Progenitor cell of endocrine pancreas (in vitro differentiated cells): ENCODE measurements at regions not wholly inside any gene's neighbourhood (a gene's known extent, or its start where the extent isn't known, plus 50 kb on each side); places are given as distances from the start of the nearest gene placed in this dataset.

Experiments
- DNase-seq: peaks from one replicate; pipeline ENCODE4 v3.0.0; 2021; ENCODE audit warnings: low spot score; ENCODE audit not compliant: unreplicated experiment
- H3K27ac Mint-ChIP-seq: 2 replicates; pipeline ENCODE4 v1.8.0; 2021; ENCODE audit warnings: mild to moderate bottlenecking, moderate library complexity, mixed read lengths
- H3K27me3 Mint-ChIP-seq: 2 replicates; pipeline ENCODE4 v1.8.0; 2021; ENCODE audit warnings: mixed read lengths
- H3K36me3 Mint-ChIP-seq: 2 replicates; pipeline ENCODE4 v1.8.0; 2022; ENCODE audit warnings: mixed read lengths; ENCODE audit not compliant: insufficient read depth
- H3K4me1 Mint-ChIP-seq: 2 replicates; pipeline ENCODE4 v1.8.0; 2021; ENCODE audit warnings: low read depth, mixed read lengths
- H3K4me3 Mint-ChIP-seq: 2 replicates; pipeline ENCODE4 v1.8.0; 2021; ENCODE audit warnings: low read depth, mild to moderate bottlenecking, moderate library complexity, mixed read lengths
- H3K9me3 Mint-ChIP-seq: 2 replicates; pipeline ENCODE4 v1.8.0; 2021; ENCODE audit warnings: low read depth, mixed read lengths
- CTCF ChIP-seq: fragments of 200-600 bp; sonication (generic); IDR thresholded peaks from one replicate; pipeline ENCODE4 v1.5.0; 2021; ENCODE audit warnings: antibody characterized with exemption, mild to moderate bottlenecking; ENCODE audit not compliant: unreplicated experiment

GRCh38 chr10:56551037-56551436, 190.0 kb upstream of the ZWINT start:
- Mint-ChIP-seq H3K4me1 (no peaks in the 10 kb centered on the region), H3K27me3 (no peaks in the 10 kb centered on the region), H3K27ac (no peak overlapping the region), H3K36me3 (no peaks in the 10 kb centered on the region), H3K4me3 (no peak overlapping the region), H3K9me3 (no peaks in the 10 kb centered on the region)
- no peak for DNase-seq
- TF ChIP-seq CTCF = no peak

GRCh38 chr10:56547163-56547562, 186.1 kb upstream of the ZWINT start:
- no peaks in the 10 kb centered on the region for H3K27me3 Mint-ChIP-seq
- no peak for DNase-seq
- H3K4me3 Mint-ChIP-seq = no peak overlapping the region
- H3K36me3 Mint-ChIP-seq = no peaks in the 10 kb centered on the region
- H3K9me3 Mint-ChIP-seq = no peaks in the 10 kb centered on the region
- no peak overlapping the region for H3K27ac Mint-ChIP-seq
- TF ChIP-seq CTCF = no peak
- H3K4me1 Mint-ChIP-seq = no peaks in the 10 kb centered on the region

DNA sequence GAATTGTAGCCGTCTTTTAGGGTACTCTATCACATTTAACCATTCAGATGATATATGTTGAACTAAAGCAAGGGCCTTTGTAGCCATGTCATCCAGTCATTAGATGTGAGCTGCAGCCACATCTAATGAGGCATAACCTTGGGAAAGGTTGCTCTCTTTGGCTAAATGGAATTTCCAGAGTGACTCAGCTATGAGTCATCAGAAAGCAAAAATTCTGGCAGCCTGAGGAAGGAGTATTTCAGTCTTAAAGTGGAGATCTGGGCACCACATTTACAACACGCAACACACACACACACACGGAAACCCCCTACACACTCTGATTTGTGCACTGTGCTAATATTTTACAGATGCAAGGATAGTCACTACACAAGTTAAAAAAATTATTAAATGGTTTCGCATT, 176.9 kb upstream of the ZWINT start:
- Mint-ChIP-seq H3K27me3 (no peaks in the 10 kb centered on the region), H3K27ac (no peak overlapping the region), H3K4me3 (no peak overlapping the region), H3K36me3 (no peaks in the 10 kb centered on the region), H3K4me1 (no peaks in the 10 kb centered on the region), H3K9me3 (no peaks in the 10 kb centered on the region)
- TF ChIP-seq CTCF = no peak
- DNase-seq = no peak

DNA sequence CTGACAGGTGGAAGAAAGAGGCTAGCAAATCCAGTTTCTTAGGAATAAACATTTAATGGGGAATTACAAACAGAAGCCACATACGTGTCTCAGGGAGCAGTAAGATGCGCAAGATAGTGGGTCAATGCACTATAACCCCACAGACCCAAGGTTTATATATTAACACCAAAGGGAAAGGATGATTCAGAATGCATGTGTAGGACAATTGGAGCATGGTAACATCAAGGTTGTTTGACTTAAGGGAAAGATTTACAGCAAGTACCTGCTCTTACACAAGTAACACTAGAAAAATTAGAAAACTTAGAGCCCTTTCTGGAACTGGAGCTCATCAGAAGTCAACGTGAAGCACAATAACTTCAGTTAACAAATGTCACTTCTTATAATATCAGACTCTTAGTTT, 161.1 kb upstream of the ZWINT start:
- H3K4me1 Mint-ChIP-seq = no peaks in the 10 kb centered on the region
- H3K27me3 Mint-ChIP-seq = no peaks in the 10 kb centered on the region
- no peaks in the 10 kb centered on the region for H3K9me3 Mint-ChIP-seq
- no peak for TF ChIP-seq CTCF
- H3K27ac Mint-ChIP-seq = no peak overlapping the region
- no peaks in the 10 kb centered on the region for H3K36me3 Mint-ChIP-seq
- DNase-seq = no peak
- no peak overlapping the region for H3K4me3 Mint-ChIP-seq

GRCh38 chr10:56508562-56508961, 147.5 kb upstream of the ZWINT start:
- Mint-ChIP-seq H3K9me3 (peaks cover 4% of the 10 kb centered on the region), H3K27ac (no peak overlapping the region), H3K27me3 (no peaks in the 10 kb centered on the region), H3K4me3 (no peak overlapping the region), H3K36me3 (no peaks in the 10 kb centered on the region), H3K4me1 (no peaks in the 10 kb centered on the region)
- DNase-seq = no peak
- no peak for TF ChIP-seq CTCF
